ENCODE measurements at regions not wholly inside any gene's neighbourhood (a gene's known extent, or its start where the extent isn't known, plus 50 kb on each side); places are given as distances from the start of the nearest gene placed in this dataset.
A peak's percentile ranks its signal among the peaks of the same experiment; 100 is the strongest.

- DNase-seq (ENCODE audit: low read depth) = no peak
- no peak overlapping the region for H3K4me3 ChIP-seq (ENCODE audit: control insufficient read depth, low read depth, low read length)
- TF ChIP-seq, protein P1, sequence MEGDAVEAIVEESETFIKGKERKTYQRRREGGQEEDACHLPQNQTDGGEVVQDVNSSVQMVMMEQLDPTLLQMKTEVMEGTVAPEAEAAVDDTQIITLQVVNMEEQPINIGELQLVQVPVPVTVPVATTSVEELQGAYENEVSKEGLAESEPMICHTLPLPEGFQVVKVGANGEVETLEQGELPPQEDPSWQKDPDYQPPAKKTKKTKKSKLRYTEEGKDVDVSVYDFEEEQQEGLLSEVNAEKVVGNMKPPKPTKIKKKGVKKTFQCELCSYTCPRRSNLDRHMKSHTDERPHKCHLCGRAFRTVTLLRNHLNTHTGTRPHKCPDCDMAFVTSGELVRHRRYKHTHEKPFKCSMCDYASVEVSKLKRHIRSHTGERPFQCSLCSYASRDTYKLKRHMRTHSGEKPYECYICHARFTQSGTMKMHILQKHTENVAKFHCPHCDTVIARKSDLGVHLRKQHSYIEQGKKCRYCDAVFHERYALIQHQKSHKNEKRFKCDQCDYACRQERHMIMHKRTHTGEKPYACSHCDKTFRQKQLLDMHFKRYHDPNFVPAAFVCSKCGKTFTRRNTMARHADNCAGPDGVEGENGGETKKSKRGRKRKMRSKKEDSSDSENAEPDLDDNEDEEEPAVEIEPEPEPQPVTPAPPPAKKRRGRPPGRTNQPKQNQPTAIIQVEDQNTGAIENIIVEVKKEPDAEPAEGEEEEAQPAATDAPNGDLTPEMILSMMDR (IDR thresholded peaks at IDR 0.05; ENCODE audit: control insufficient read depth, insufficient read depth, low read depth, low read length, missing control alignments) = no peak
Measured at GRCh38 chr5:89270901-89271300, 387.9 kb upstream of the MEF2C start.

- TF ChIP-seq, protein P1 (IDR thresholded peaks at IDR 0.05; ENCODE audit: control insufficient read depth, insufficient read depth, low read depth, low read length, missing control alignments) = no peak
- H3K4me3 ChIP-seq (ENCODE audit: control insufficient read depth, low read depth, low read length) = no peak overlapping the region
- no peak for DNase-seq (ENCODE audit: low read depth)
Measured at GRCh38 chr5:89269721-89270120, 386.7 kb upstream of the MEF2C start.

GRCh38 chr5:89268460-89268859 is 385.5 kb upstream of the MEF2C start:
- TF ChIP-seq, protein P1 (IDR thresholded peaks at IDR 0.05; ENCODE audit: control insufficient read depth, insufficient read depth, low read depth, low read length, missing control alignments) = no peak
- DNase-seq (ENCODE audit: low read depth) = no peak
- H3K4me3 ChIP-seq (ENCODE audit: control insufficient read depth, low read depth, low read length) = no peak overlapping the region

GRCh38 chr5:89267788-89268187 is 384.8 kb upstream of the MEF2C start:
- TF ChIP-seq, protein P1 (IDR thresholded peaks at IDR 0.05; ENCODE audit: control insufficient read depth, insufficient read depth, low read depth, low read length, missing control alignments) = no peak
- no peak for DNase-seq (ENCODE audit: low read depth)
- no peak overlapping the region for H3K4me3 ChIP-seq (ENCODE audit: control insufficient read depth, low read depth, low read length)

- DNase-seq (ENCODE audit: low read depth) = peak; percentile 58
- TF ChIP-seq, protein P1 (IDR thresholded peaks at IDR 0.05; ENCODE audit: control insufficient read depth, insufficient read depth, low read depth, low read length, missing control alignments) = no peak
- H3K4me3 ChIP-seq (ENCODE audit: control insufficient read depth, low read depth, low read length) = no peak overlapping the region
Measured at GRCh38 chr5:89265511-89266179, 382.7 kb upstream of the MEF2C start.

GRCh38 chr5:89263846-89264245 is 380.9 kb upstream of the MEF2C start:
- no peak for DNase-seq (ENCODE audit: low read depth)
- TF ChIP-seq, protein P1 (IDR thresholded peaks at IDR 0.05; ENCODE audit: control insufficient read depth, insufficient read depth, low read depth, low read length, missing control alignments) = no peak
- no peak overlapping the region for H3K4me3 ChIP-seq (ENCODE audit: control insufficient read depth, low read depth, low read length)

Measured in AG09309 (cell line).